Lower lobe of right lung (tissue), 2 donors: ENCODE measurements at regions not wholly inside any gene's neighbourhood (a gene's known extent, or its start where the extent isn't known, plus 50 kb on each side); places are given as distances from the start of the nearest gene placed in this dataset.
"Not testable (repeated sequence)": the region's sequence is repeated elsewhere in the genome, so short reads cannot be mapped to it uniquely, and the experiment has no call there.

Experiments used
- ATAC-seq, 2 donors: fragments of 200-7000 bp; cut with Tn5 transposase; one replicate each; pipeline ENCODE4 v1.9.1; 2020 to 2022; ENCODE audit warnings: mild to moderate bottlenecking in 2 of 2, moderate library complexity in 2 of 2
- DNase-seq: peaks from one replicate; pipeline ENCODE4 v3.0.0-alpha.2; 2020
- H3K27ac ChIP-seq: fragments of 200-600 bp; one replicate; pipeline ENCODE4 v1.8.0; 2022
- H3K27me3 ChIP-seq: fragments of 200-600 bp; one replicate; pipeline ENCODE4 v1.8.0; 2022; ENCODE audit warnings: low read depth
- H3K36me3 ChIP-seq: fragments of 200-600 bp; one replicate; pipeline ENCODE4 v1.8.0; 2022; ENCODE audit warnings: mild to moderate bottlenecking
- H3K4me1 ChIP-seq: fragments of 200-600 bp; one replicate; pipeline ENCODE4 v1.8.0; 2022
- H3K4me3 ChIP-seq: fragments of 200-600 bp; one replicate; pipeline ENCODE4 v1.8.0; 2022; ENCODE audit warnings: mild to moderate bottlenecking
- H3K9me3 ChIP-seq: fragments of 200-600 bp; one replicate; pipeline ENCODE4 v1.8.0; 2022
- CTCF ChIP-seq: fragments of 200-600 bp; IDR thresholded peaks from one replicate; pipeline ENCODE4 v1.8.0; 2022; ENCODE audit warnings: antibody characterized with exemption, mild to moderate bottlenecking
- intact Hi-C: fragments of 100-400 bp; cut with DNase I; formaldehyde crosslinking; loops from one replicate; pipeline ENCODE4 v1.11.0; 2022
- donor health status: DM: no; HTN: yes; CAD: no; lungs with severe emphysema.

DNA sequence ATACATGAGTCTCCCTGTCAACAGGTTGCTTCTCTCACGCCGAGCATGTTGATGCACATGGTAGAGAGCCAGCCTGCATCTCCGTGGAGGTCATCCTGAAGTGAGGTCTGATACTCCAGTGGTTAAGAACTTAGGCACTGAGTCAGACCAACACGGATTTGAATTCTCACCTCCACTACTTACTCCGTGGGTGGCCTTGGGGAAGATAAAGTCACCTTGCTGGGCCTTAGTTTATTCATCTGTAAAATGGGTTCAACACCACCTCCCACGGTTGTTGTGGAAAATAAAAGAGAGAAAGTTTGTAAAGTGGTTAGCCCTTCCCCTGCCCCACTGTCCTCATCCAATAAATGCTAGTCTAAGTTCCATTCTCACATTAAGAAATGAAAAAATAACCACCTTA, 408.9 kb downstream of the MED13L start:
- no peaks in the 10 kb centered on the region for H3K9me3 ChIP-seq
- H3K27ac ChIP-seq: no peak overlapping the region
- H3K4me1 ChIP-seq: no peaks in the 10 kb centered on the region
- no peak for ATAC-seq
- no peak overlapping the region for H3K4me3 ChIP-seq
- no peaks in the 10 kb centered on the region for H3K36me3 ChIP-seq
- no peak for DNase-seq
- TF ChIP-seq CTCF: no peak
- intact Hi-C loops: no loop called here
- no peaks in the 10 kb centered on the region for H3K27me3 ChIP-seq

DNA sequence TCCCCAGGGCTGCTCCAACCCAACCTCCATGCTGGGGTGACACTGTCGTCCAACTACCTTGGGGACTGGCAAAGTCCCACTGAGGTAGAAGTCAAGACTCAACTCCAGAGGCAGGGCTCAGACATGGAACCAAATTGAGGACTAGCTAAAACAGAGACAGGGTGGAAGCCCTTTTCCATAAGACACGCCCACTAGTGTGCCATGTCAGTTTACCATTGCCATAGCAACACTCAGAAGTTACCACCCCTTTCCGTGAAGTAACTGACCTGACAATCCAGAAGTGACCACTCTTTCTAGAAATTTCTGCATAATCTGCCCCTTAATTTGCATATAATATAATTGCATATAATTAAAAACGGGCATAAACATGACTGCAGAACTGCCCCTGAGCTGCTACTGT, 409.6 kb downstream of the MED13L start:
- no peak for DNase-seq
- Histone ChIP-seq H3K27ac (no peak overlapping the region), H3K9me3 (no peaks in the 10 kb centered on the region), H3K36me3 (no peaks in the 10 kb centered on the region), H3K4me1 (no peaks in the 10 kb centered on the region), H3K27me3 (no peaks in the 10 kb centered on the region), H3K4me3 (no peak overlapping the region)
- TF ChIP-seq CTCF: no peak
- intact Hi-C loops: no loop called here
- ATAC-seq: no peak

DNA sequence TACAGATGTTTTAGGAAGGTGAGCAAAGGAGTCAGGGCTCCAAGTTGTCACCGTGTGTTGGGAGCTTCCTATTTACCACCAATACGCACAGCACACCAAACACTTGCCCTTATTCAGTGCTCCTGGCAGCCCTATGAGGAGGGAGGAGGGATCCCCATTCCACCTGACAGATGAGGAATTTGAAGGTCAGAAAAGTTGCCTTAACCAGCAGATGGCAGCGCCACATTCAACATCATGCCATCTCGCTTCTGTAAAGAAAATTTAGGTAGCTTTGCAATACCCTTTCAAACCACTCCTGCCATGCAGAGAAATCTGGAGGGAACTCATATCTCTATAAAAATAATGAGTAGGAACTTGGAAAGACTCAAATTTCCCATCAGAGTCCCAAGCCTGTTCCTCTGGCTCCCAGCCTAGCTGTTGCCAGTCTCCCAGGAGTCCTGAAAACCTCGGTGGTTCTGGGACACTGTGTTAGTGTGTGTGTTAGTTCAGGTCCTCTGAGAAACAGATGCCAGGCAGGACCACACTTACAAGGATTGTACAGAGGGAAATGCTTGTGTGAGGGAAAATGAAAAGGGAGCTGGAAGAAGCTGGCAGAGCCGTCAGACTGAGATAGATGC, 410.5 kb downstream of the MED13L start:
- Histone ChIP-seq H3K4me1 (no peaks in the 10 kb centered on the region), H3K36me3 (no peaks in the 10 kb centered on the region), H3K27me3 (no peaks in the 10 kb centered on the region), H3K4me3 (no peak overlapping the region), H3K27ac (no peak overlapping the region), H3K9me3 (no peaks in the 10 kb centered on the region)
- intact Hi-C loops: no loop called here
- ATAC-seq (no peak), DNase-seq (no peak)
- TF ChIP-seq CTCF: no peak

DNA sequence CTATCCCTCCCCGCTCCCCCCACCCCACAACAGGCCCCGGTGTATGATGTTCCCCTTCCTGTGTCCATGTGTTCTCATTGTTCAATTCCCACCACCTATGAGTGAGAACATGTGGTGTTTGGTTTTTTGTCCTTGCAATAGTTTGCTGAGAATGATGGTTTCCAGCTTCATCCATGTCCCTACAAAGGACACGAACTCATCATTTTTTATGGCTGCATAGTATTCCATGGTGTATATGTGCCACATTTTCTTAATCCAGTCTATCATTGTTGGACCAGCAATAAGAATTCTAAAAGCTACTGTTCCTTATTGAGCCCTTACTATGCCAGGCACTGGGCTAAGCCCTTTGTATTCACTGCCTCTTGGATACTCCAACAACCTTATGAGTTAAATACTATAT, 411.2 kb downstream of the MED13L start:
- H3K27me3 ChIP-seq, ATAC-seq, H3K4me1 ChIP-seq, H3K4me3 ChIP-seq, H3K9me3 ChIP-seq, DNase-seq, intact Hi-C loops, H3K27ac ChIP-seq, H3K36me3 ChIP-seq: not testable (repeated sequence)

GRCh38 chr12:115864396-115864795, 413.1 kb downstream of the MED13L start:
- no peak for ATAC-seq
- no peak for TF ChIP-seq CTCF
- H3K27ac ChIP-seq: no peak overlapping the region

GRCh38 chr12:115860619-115861018, 416.9 kb downstream of the MED13L start:
- no peak for TF ChIP-seq CTCF
- intact Hi-C loops: no loop called here
- Histone ChIP-seq H3K27me3 (peaks cover 4% of the 10 kb centered on the region), H3K36me3 (no peaks in the 10 kb centered on the region), H3K9me3 (no peaks in the 10 kb centered on the region), H3K4me1 (peaks cover 7% of the 10 kb centered on the region), H3K4me3 (no peak overlapping the region), H3K27ac (no peak overlapping the region)
- DNase-seq (no peak), ATAC-seq (no peak)

More at GRCh38 chr12:115864396-115864795, 413.1 kb downstream of the MED13L start:
- peaks cover 4% of the 10 kb centered on the region for H3K27me3 ChIP-seq
- no peaks in the 10 kb centered on the region for H3K36me3 ChIP-seq
- no peaks in the 10 kb centered on the region for H3K9me3 ChIP-seq
- intact Hi-C loops: no loop called here
- H3K4me1 ChIP-seq: no peaks in the 10 kb centered on the region
- H3K4me3 ChIP-seq: no peak overlapping the region
- no peak for DNase-seq
